NCI-H187 treated with DMSO at 0.1 percent for 48 hours (cell line): ENCODE measurements at regions not wholly inside any gene's neighbourhood (a gene's known extent, or its start where the extent isn't known, plus 50 kb on each side); places are given as distances from the start of the nearest gene placed in this dataset.
A peak's percentile ranks its signal among the peaks of the same experiment; 100 is the strongest.
"Not testable (repeated sequence)": the region's sequence is repeated elsewhere in the genome, so short reads cannot be mapped to it uniquely, and the experiment has no call there.

Source experiments
- DNase-seq: peaks from one replicate; lab custom pipeline; 2025; lab: John Stamatoyannopoulos, UW

- DNase-seq, result no peak
Measured at GRCh38 chr3:139113993-139114375, 69.3 kb upstream of the PRR23C start.

GRCh38 chr3:139116631-139117030, 71.9 kb upstream of the PRR23C start:
- DNase-seq, result not testable (repeated sequence)

- DNase-seq, result no peak
Measured at GRCh38 chr3:139117136-139117675, 72.5 kb upstream of the PRR23C start.

GRCh38 chr3:139117883-139118760, 73.4 kb upstream of the PRR23C start:
- no peak for DNase-seq

- DNase-seq, result no peak
Measured at GRCh38 chr3:139118835-139119234, 74.1 kb upstream of the PRR23C start.

GRCh38 chr3:139119331-139120025, 74.8 kb upstream of the PRR23C start:
- DNase-seq, result no peak

- DNase-seq, result no peak
Measured at GRCh38 chr3:139120086-139121056, 75.7 kb upstream of the PRR23C start.

- no peak for DNase-seq
Measured at GRCh38 chr3:139121513-139122220, 77.0 kb upstream of the PRR23C start.

GRCh38 chr3:139122221-139122581, 77.5 kb upstream of the PRR23C start:
- DNase-seq, result no peak

GRCh38 chr3:139122612-139123011, 77.9 kb upstream of the PRR23C start:
- no peak for DNase-seq

- no peak for DNase-seq
Measured at GRCh38 chr3:139123377-139124095, 78.8 kb upstream of the PRR23C start.

- DNase-seq, result no peak
Measured at GRCh38 chr3:139124197-139124596, 79.5 kb upstream of the PRR23C start.

GRCh38 chr3:139127101-139127500, 82.4 kb upstream of the PRR23C start:
- DNase-seq, result no peak

- DNase-seq, result not testable (repeated sequence)
Measured at GRCh38 chr3:139127629-139128028, 82.9 kb upstream of the PRR23C start.

GRCh38 chr3:139128803-139129202, 84.1 kb upstream of the PRR23C start:
- DNase-seq, result no peak

- DNase-seq, result no peak
Measured at GRCh38 chr3:139129892-139130291, 85.2 kb upstream of the PRR23C start.

GRCh38 chr3:139130390-139131140, 85.9 kb upstream of the PRR23C start:
- no peak for DNase-seq

- DNase-seq, result no peak
Measured at GRCh38 chr3:139131951-139132350, 87.3 kb upstream of the PRR23C start.

GRCh38 chr3:139132976-139133375, 88.3 kb upstream of the PRR23C start:
- peak; percentile 17 for DNase-seq
